22Rv1 (cell line): ENCODE measurements at regions not wholly inside any gene's neighbourhood (a gene's known extent, or its start where the extent isn't known, plus 50 kb on each side); places are given as distances from the start of the nearest gene placed in this dataset.

ENCODE experiments used
- H3K27ac ChIP-seq: fragments of 450-650 bp; 2 replicates; pipeline ENCODE4 v1.5.1; 2017
- CTCF ChIP-seq: fragments of 450-650 bp; IDR thresholded peaks from 2 replicates; pipeline ENCODE4 v1.5.1; 2017; ENCODE audit warnings: mild to moderate bottlenecking
- ZFX ChIP-seq: fragments of 450-650 bp; IDR thresholded peaks from 2 replicates; pipeline ENCODE4 v1.6.1; 2017; ENCODE audit warnings: antibody characterized with exemption, borderline replicate concordance

- H3K27ac ChIP-seq: no peak overlapping the region
- TF ChIP-seq ZFX (no peak), CTCF (no peak)
These were observed 1465.7 kb upstream of the DIAPH2 start for GRCh38 chrX:95218976-95219375.

- no peak overlapping the region for H3K27ac ChIP-seq
These were observed 1436.3 kb upstream of the DIAPH2 start for GRCh38 chrX:95248386-95248785.

GRCh38 chrX:95290455-95290854, 1394.2 kb upstream of the DIAPH2 start:
- no peak for TF ChIP-seq CTCF
- TF ChIP-seq ZFX: no peak

More at GRCh38 chrX:95248386-95248785, 1436.3 kb upstream of the DIAPH2 start:
- no peak for TF ChIP-seq CTCF
- TF ChIP-seq ZFX: no peak

GRCh38 chrX:95291561-95291960, 1393.1 kb upstream of the DIAPH2 start:
- H3K27ac ChIP-seq: no peak overlapping the region
- TF ChIP-seq CTCF (no peak), ZFX (no peak)

More at GRCh38 chrX:95290455-95290854, 1394.2 kb upstream of the DIAPH2 start:
- no peak overlapping the region for H3K27ac ChIP-seq

GRCh38 chrX:95318882-95319281, 1365.8 kb upstream of the DIAPH2 start:
- TF ChIP-seq CTCF (peak; percentile 49), ZFX (no peak)
- H3K27ac ChIP-seq: no peak overlapping the region

- TF ChIP-seq ZFX (no peak), CTCF (no peak)
- H3K27ac ChIP-seq: no peak overlapping the region
These were observed 1359.5 kb upstream of the DIAPH2 start for GRCh38 chrX:95325185-95325584.

- TF ChIP-seq ZFX: no peak
- TF ChIP-seq CTCF: no peak
- no peak overlapping the region for H3K27ac ChIP-seq
These were observed 1354.3 kb upstream of the DIAPH2 start for GRCh38 chrX:95330292-95330691.
